H1 (cell line): ENCODE measurements at regions not wholly inside any gene's neighbourhood (a gene's known extent, or its start where the extent isn't known, plus 50 kb on each side); places are given as distances from the start of the nearest gene placed in this dataset.

Experiments used
- CTCF ChIA-PET: fragments of 300-600 bp; sonication (Branson Sonifier 250); formaldehyde crosslinking; loops from one replicate; lab custom pipeline; 2021; ENCODE audit not compliant: partially characterized antibody; lab: Charles Lee
- POLR2A ChIA-PET: fragments of 300-600 bp; sonication (Branson Sonifier 250); formaldehyde crosslinking; loops from one replicate; lab custom pipeline; 2021; ENCODE audit warnings: inconsistent platforms; ENCODE audit not compliant: partially characterized antibody; lab: Charles Lee
- DNase-seq, 2 experiments: peaks; one replicate each; pipeline versions ENCODE4 v3.0.0 to v3.0.0-alpha.2; 2010 to 2022; ENCODE audit warnings: low spot score in 2 of 2, low read depth in 1 of 2, mixed read lengths in 1 of 2
- FAIRE-seq: peaks from 2 replicates; lab custom pipeline; 2011; peaks lifted over from hg19 to GRCh38; lab: Jason Lieb, UNC
- H2AFZ ChIP-seq: 2 replicates; pipeline ENCODE4 v1.8.1; 2012; ENCODE audit warnings: low read length, inconsistent platforms
- H2AK5ac ChIP-seq: 2 replicates; pipeline ENCODE4 v1.6.1; 2013; ENCODE audit warnings: low read depth, low read length
- H2BK120ac ChIP-seq: replicated peaks from 2 replicates; pipeline ENCODE3; 2013; ENCODE audit warnings: low read depth, low read length, inconsistent platforms
- H2BK12ac ChIP-seq: 2 replicates; pipeline ENCODE4 v1.6.1; 2013; ENCODE audit warnings: low read depth, low read length
- H2BK15ac ChIP-seq: 2 replicates; pipeline ENCODE4 v1.6.1; 2013; ENCODE audit warnings: low read length
- H2BK20ac ChIP-seq: 2 replicates; pipeline ENCODE4 v1.6.1; 2013; ENCODE audit warnings: low read length
- H2BK5ac ChIP-seq: 2 replicates; pipeline ENCODE4 v1.6.1; 2013; ENCODE audit warnings: low read depth, low read length
- H3K14ac ChIP-seq: 2 replicates; pipeline ENCODE4 v1.6.1; 2013; ENCODE audit warnings: inconsistent platforms; ENCODE audit not compliant: insufficient read length
- H3K18ac ChIP-seq: 2 replicates; pipeline ENCODE4 v1.6.1; 2013; ENCODE audit warnings: low read length; ENCODE audit errors: extremely low read depth
- H3K23ac ChIP-seq: 2 replicates; pipeline ENCODE4 v1.6.1; 2013; ENCODE audit warnings: inconsistent platforms; ENCODE audit not compliant: insufficient read length
- H3K23me2 ChIP-seq: 2 replicates; pipeline ENCODE4 v1.6.1; 2013; ENCODE audit warnings: low read depth, low read length
- H3K27ac ChIP-seq: 2 replicates; pipeline ENCODE4 v1.6.1; 2011; ENCODE audit warnings: low read depth, low read length, inconsistent platforms
- H3K27me3 ChIP-seq, 4 experiments: replicated peaks in 1 of 4; 1 replicate in 1 of 4; 2 replicates in 3 of 4; pipeline versions ENCODE4 v1.6.1 to v1.8.1; 2011 to 2013; ENCODE audit warnings: low read length in 3 of 4, mild to moderate bottlenecking in 3 of 4, inconsistent platforms in 2 of 4, mixed read lengths in 2 of 4, moderate library complexity in 1 of 4; ENCODE audit not compliant: control insufficient read depth in 3 of 4, insufficient read depth in 3 of 4; ENCODE audit errors: extremely low read depth in 1 of 4
- H3K36me3 ChIP-seq, 4 experiments: 2 replicates each; pipeline versions ENCODE4 v1.6.1 to v1.8.1; 2011 to 2013; ENCODE audit warnings: mild to moderate bottlenecking in 4 of 4, low read length in 3 of 4, moderate library complexity in 2 of 4, control low read depth in 1 of 4, inconsistent platforms in 1 of 4; ENCODE audit not compliant: insufficient read depth in 4 of 4, control insufficient read depth in 2 of 4
- H3K4ac ChIP-seq: replicated peaks from 2 replicates; pipeline ENCODE3; 2013; ENCODE audit warnings: low read length, low read depth, mixed read lengths, inconsistent platforms; ENCODE audit not compliant: insufficient read length
- H3K4me1 ChIP-seq, 4 experiments: replicated peaks in 1 of 4; 1 replicate in 1 of 4; 2 replicates in 3 of 4; pipeline versions ENCODE4 v1.6.1 to v1.8.1; 2011 to 2013; ENCODE audit warnings: low read length in 3 of 4, inconsistent platforms in 2 of 4, mixed read lengths in 1 of 4; ENCODE audit not compliant: insufficient read depth in 4 of 4, control insufficient read depth in 3 of 4
- H3K4me2 ChIP-seq, 2 experiments: 2 replicates each; pipeline versions ENCODE4 v1.6.1 to v1.8.1; 2011 to 2013; ENCODE audit warnings: low read depth in 2 of 2, low read length in 2 of 2, control low read depth in 1 of 2, inconsistent platforms in 1 of 2, mild to moderate bottlenecking in 1 of 2; ENCODE audit not compliant: insufficient read depth in 1 of 2
- H3K4me3 ChIP-seq, 4 experiments: fragments of 200-600, 300-600 bp in 1 of 4; sonication (generic), shearing (Covaris generic), sonication (Bioruptor Twin) in 1 of 4; 2 replicates each; pipeline versions ENCODE4 v1.5.1 to v1.8.1; 2011 to 2016; ENCODE audit warnings: low read length in 4 of 4, low read depth in 3 of 4, control low read depth in 2 of 4, inconsistent platforms in 2 of 4, mild to moderate bottlenecking in 2 of 4, mixed read lengths in 1 of 4, moderate library complexity in 1 of 4; ENCODE audit not compliant: insufficient read depth in 2 of 4; ENCODE audit errors: extremely low read depth in 1 of 4
- H3K56ac ChIP-seq: replicated peaks from 2 replicates; pipeline ENCODE3; 2013; ENCODE audit warnings: low read depth, mild to moderate bottlenecking, mixed read lengths, low read length, inconsistent platforms; ENCODE audit not compliant: insufficient read length
- H3K79me1 ChIP-seq: 2 replicates; pipeline ENCODE4 v1.6.1; 2013; ENCODE audit warnings: low read depth, low read length, control low read depth
- H3K79me2 ChIP-seq, 2 experiments: 2 replicates each; pipeline versions ENCODE4 v1.6.1 to v1.8.1; 2012 to 2013; ENCODE audit warnings: low read length in 2 of 2, mild to moderate bottlenecking in 2 of 2, inconsistent platforms in 1 of 2; ENCODE audit not compliant: insufficient read depth in 2 of 2, control insufficient read depth in 1 of 2
- H3K9ac ChIP-seq, 4 experiments: replicated peaks in 1 of 4; 1 replicate in 1 of 4; 2 replicates in 3 of 4; pipeline versions ENCODE4 v1.6.1 to v1.8.1; 2011 to 2013; ENCODE audit warnings: low read depth in 3 of 4, low read length in 3 of 4, control low read depth in 2 of 4, mild to moderate bottlenecking in 2 of 4, moderate library complexity in 2 of 4, inconsistent platforms in 1 of 4; ENCODE audit errors: extremely low read depth in 1 of 4
- H3K9me3 ChIP-seq, 2 experiments: 2 replicates each; pipeline versions ENCODE4 v1.6.1 to v1.8.1; 2012 to 2013; ENCODE audit warnings: mild to moderate bottlenecking in 2 of 2, moderate library complexity in 2 of 2, control low read depth in 1 of 2, inconsistent platforms in 1 of 2, low read depth in 1 of 2, low read length in 1 of 2, mixed read lengths in 1 of 2; ENCODE audit not compliant: insufficient read depth in 2 of 2
- H4K20me1 ChIP-seq, 2 experiments: replicated peaks in 1 of 2; 2 replicates each; pipeline versions ENCODE3 to v1.8.1; 2011 to 2013; ENCODE audit warnings: inconsistent platforms in 2 of 2, low read length in 2 of 2, mild to moderate bottlenecking in 1 of 2; ENCODE audit not compliant: insufficient read depth in 2 of 2, control insufficient read depth in 1 of 2
- H4K5ac ChIP-seq: 2 replicates; pipeline ENCODE4 v1.6.1; 2013; ENCODE audit warnings: low read length, low read depth, mixed read lengths, inconsistent platforms; ENCODE audit not compliant: insufficient read length
- H4K8ac ChIP-seq: 2 replicates; pipeline ENCODE4 v1.8.0; 2013; ENCODE audit warnings: mild to moderate bottlenecking, moderate library complexity, low read length, inconsistent platforms; ENCODE audit not compliant: insufficient read depth; ENCODE audit errors: extremely low read depth
- H4K91ac ChIP-seq: replicated peaks from 2 replicates; pipeline ENCODE3; 2013; ENCODE audit warnings: low read length, mixed read lengths, inconsistent platforms; ENCODE audit not compliant: insufficient read length
- BCL11A ChIP-seq, 2 experiments: IDR thresholded peaks; one replicate each; pipeline ENCODE4 v1.6.1; 2011; ENCODE audit warnings: low read depth in 2 of 2, low read length in 2 of 2, mild to moderate bottlenecking in 2 of 2
- CEBPB ChIP-seq: IDR thresholded peaks from 2 replicates; pipeline ENCODE4 v1.6.1; 2012; ENCODE audit warnings: low read depth, low read length
- EP300 ChIP-seq, 2 experiments: IDR thresholded peaks; 1 replicate in 1 of 2; 2 replicates in 1 of 2; pipeline ENCODE4 v1.6.1; 2011 to 2012; ENCODE audit warnings: low read depth in 2 of 2, low read length in 2 of 2, mild to moderate bottlenecking in 2 of 2, borderline replicate concordance in 1 of 2, inconsistent platforms in 1 of 2, moderate library complexity in 1 of 2
- HDAC2 ChIP-seq, 2 experiments: fragments of 300-600 bp in 1 of 2; sonication (generic) in 1 of 2; IDR thresholded peaks; 2 replicates each; pipeline ENCODE4 v1.6.1; 2011 to 2012; ENCODE audit warnings: low read depth in 2 of 2, low read length in 2 of 2, mild to moderate bottlenecking in 2 of 2, moderate library complexity in 2 of 2, borderline replicate concordance in 1 of 2, inconsistent platforms in 1 of 2
- JUN ChIP-seq: IDR thresholded peaks from 2 replicates; pipeline ENCODE4 v1.6.1; 2011; ENCODE audit warnings: low read depth, mild to moderate bottlenecking, improper control_type of control experiment, low read length
- MAFK ChIP-seq: IDR thresholded peaks from 2 replicates; pipeline ENCODE4 v1.6.1; 2012; ENCODE audit warnings: low read depth, mild to moderate bottlenecking, improper control_type of control experiment, low read length
- RAD21 ChIP-seq, 2 experiments: IDR thresholded peaks in 1 of 2; conservative IDR thresholded peaks in 1 of 2; 2 replicates each; pipeline ENCODE4 v1.6.1; 2011; ENCODE audit warnings: low read depth in 2 of 2, low read length in 2 of 2, improper control_type of control experiment in 1 of 2, inconsistent platforms in 1 of 2, mild to moderate bottlenecking in 1 of 2, moderate library complexity in 1 of 2
- RXRA ChIP-seq: IDR thresholded peaks from 2 replicates; pipeline ENCODE4 v1.6.1; 2011; ENCODE audit warnings: low read depth, mild to moderate bottlenecking, low read length, moderate library complexity; ENCODE audit not compliant: insufficient read depth
- SIRT6 ChIP-seq: IDR thresholded peaks from one replicate; pipeline ENCODE4 v1.7.1; 2012; ENCODE audit warnings: low read length, inconsistent platforms
- SP1 ChIP-seq: IDR thresholded peaks from 2 replicates; pipeline ENCODE4 v1.6.1; 2011; ENCODE audit warnings: low read depth, low read length
- SP4 ChIP-seq: IDR thresholded peaks from 2 replicates; pipeline ENCODE4 v1.6.1; 2012; ENCODE audit warnings: low read length, inconsistent platforms
- SRF ChIP-seq: IDR thresholded peaks from 2 replicates; pipeline ENCODE4 v1.6.1; 2011; ENCODE audit warnings: mild to moderate bottlenecking, low read depth, low read length, moderate library complexity
- TEAD4 ChIP-seq: IDR thresholded peaks from 2 replicates; pipeline ENCODE4 v1.6.1; 2012; ENCODE audit warnings: low read depth, low read length, inconsistent platforms, mixed read lengths
- WGBS, 2 experiments: shearing (Covaris generic) in 1 of 2; methylation state at CpG; one replicate each; pipeline versions ENCODE4 v1.1.6 to v1.1.7; 2013 to 2015; ENCODE audit warnings: low lambda C conversion rate in 2 of 2, mixed read lengths in 2 of 2, inconsistent platforms in 1 of 2, low coverage in 1 of 2, missing lambda C conversion rate in 1 of 2; ENCODE audit not compliant: insufficient replicate concordance in 2 of 2, insufficient coverage in 1 of 2, insufficient read length in 1 of 2; ENCODE audit errors: extremely low coverage in 1 of 2, missing lambda C conversion rate in 1 of 2; 5-methylcytosine and 5-hydroxymethylcytosine counted together

GRCh38 chr1:29391362-29391880, 155.1 kb downstream of the PTPRU start:
- no peaks in the 10 kb centered on the region for H3K79me2 ChIP-seq
- H3K36me3 ChIP-seq: no peaks in the 10 kb centered on the region
- no peak overlapping the region for H3K27ac ChIP-seq
- H2BK5ac ChIP-seq: no peak overlapping the region
- no peak overlapping the region for H2BK12ac ChIP-seq
- H2AFZ ChIP-seq: no peak overlapping the region
- H3K4me1 ChIP-seq: no peaks in the 10 kb centered on the region
- no peak overlapping the region for H4K5ac ChIP-seq
- ChIA-PET POLR2A (interaction anchor here (1.4 kb wide), 1 partner anchor 13 kb away, joined by 3 read pairs; no protein-coding TSS in a partner anchor), CTCF (interaction anchor here (0.8 to 3.6 kb wide), 8 partner anchors 9 to 313 kb away, joined by 3 to 14 read pairs (median 4); no protein-coding TSS in a partner anchor)
- no peak overlapping the region for H3K9ac ChIP-seq
- 82% methylated on average over 5 of the region's 5 CpGs; no CpG with 5 or more reads in 1 of the 2 experiments for WGBS, 2 experiments
- no peak overlapping the region for H3K56ac ChIP-seq
- H3K27me3 ChIP-seq: no peaks in the 10 kb centered on the region
- no peak overlapping the region for H2BK20ac ChIP-seq
- H3K4me3 ChIP-seq: no peak overlapping the region
- FAIRE-seq (no peak), DNase-seq (peak in 1 of 2 experiments; percentile 34)
- H3K9me3 ChIP-seq: no peaks in the 10 kb centered on the region
- H3K4me2 ChIP-seq: no peak overlapping the region
- H2BK15ac ChIP-seq: no peak overlapping the region
- no peak for TF ChIP-seq SIRT6
- no peak for TF ChIP-seq MAFK
- no peak for TF ChIP-seq JUN
- TF ChIP-seq SRF: no peak
- TF ChIP-seq BCL11A (IDR thresholded peaks at IDR 0.05; ENCODE audit: low read depth in 2 of 2, low read length in 2 of 2): no peak
- TF ChIP-seq RXRA: no peak
- no peak for TF ChIP-seq EP300 (IDR thresholded peaks at IDR 0.05; ENCODE audit: borderline replicate concordance in 1 of 2, low read depth in 2 of 2, low read length in 2 of 2)
- TF ChIP-seq CEBPB: no peak
- TF ChIP-seq SP1: no peak
- no peak for TF ChIP-seq TEAD4
- TF ChIP-seq HDAC2 (IDR thresholded peaks at IDR 0.05; ENCODE audit: borderline replicate concordance in 1 of 2, low read depth in 2 of 2, low read length in 2 of 2): no peak
- TF ChIP-seq SP4: no peak
- TF ChIP-seq RAD21 (IDR thresholded peaks at IDR 0.05 in 1 of 2, conservative IDR thresholded peaks at IDR 0.05 in 1 of 2; ENCODE audit: low read depth in 2 of 2, low read length in 2 of 2): no peak
- no peak overlapping the region for H2BK120ac ChIP-seq
- no peak overlapping the region for H3K4ac ChIP-seq
- no peaks in the 10 kb centered on the region for H3K79me1 ChIP-seq
- H4K20me1 ChIP-seq: no peaks in the 10 kb centered on the region
- no peak overlapping the region for H3K18ac ChIP-seq
- no peaks in the 10 kb centered on the region for H3K23me2 ChIP-seq
- H4K91ac ChIP-seq: no peak overlapping the region
- no peak overlapping the region for H3K14ac ChIP-seq
- no peak overlapping the region; the same call in 1 of the 2 replicates for H4K8ac ChIP-seq
- H3K23ac ChIP-seq: no peak overlapping the region
- no peak overlapping the region for H2AK5ac ChIP-seq
